ENCODE measurements at regions not wholly inside any gene's neighbourhood (a gene's known extent, or its start where the extent isn't known, plus 50 kb on each side); places are given as distances from the start of the nearest gene placed in this dataset.
"Not testable (repeated sequence)": the region's sequence is repeated elsewhere in the genome, so short reads cannot be mapped to it uniquely, and the experiment has no call there.

GRCh38 chr22:25397616-25398015 is 166.9 kb upstream of the GRK3 start:
- no peak for DNase-seq

- peak; percentile 53 for DNase-seq
Observed at GRCh38 chr22:25398591-25399062, 165.8 kb upstream of the GRK3 start.

- DNase-seq: no peak
Observed at GRCh38 chr22:25399649-25400151, 164.8 kb upstream of the GRK3 start.

GRCh38 chr22:25402160-25402500 is 162.3 kb upstream of the GRK3 start:
- DNase-seq: no peak

- DNase-seq: no peak
Observed at GRCh38 chr22:25402501-25403283, 161.8 kb upstream of the GRK3 start.

GRCh38 chr22:25403284-25403810 is 161.1 kb upstream of the GRK3 start:
- DNase-seq: no peak

GRCh38 chr22:25403811-25404471 is 160.5 kb upstream of the GRK3 start:
- peak; percentile 58 for DNase-seq

- DNase-seq: peak; percentile 38
Observed at GRCh38 chr22:25404556-25404927, 159.9 kb upstream of the GRK3 start.

GRCh38 chr22:25404928-25405816 is 159.3 kb upstream of the GRK3 start:
- peak; percentile 83 for DNase-seq

- DNase-seq: no peak
Observed at GRCh38 chr22:25405841-25406509, 158.5 kb upstream of the GRK3 start.

GRCh38 chr22:25406510-25407210 is 157.8 kb upstream of the GRK3 start:
- no peak for DNase-seq

GRCh38 chr22:25407226-25407858 is 157.1 kb upstream of the GRK3 start:
- no peak for DNase-seq

- no peak for DNase-seq
Observed at GRCh38 chr22:25407859-25408229, 156.6 kb upstream of the GRK3 start.

- DNase-seq: no peak
Observed at GRCh38 chr22:25409240-25409639, 155.2 kb upstream of the GRK3 start.

- DNase-seq: no peak
Observed at GRCh38 chr22:25410849-25411248, 153.6 kb upstream of the GRK3 start.

- DNase-seq: no peak
Observed at GRCh38 chr22:25413620-25414019, 150.9 kb upstream of the GRK3 start.

GRCh38 chr22:25415731-25416130 is 148.7 kb upstream of the GRK3 start:
- DNase-seq: not testable (repeated sequence)

- DNase-seq: not testable (repeated sequence)
Observed at GRCh38 chr22:25417826-25418225, 146.6 kb upstream of the GRK3 start.

GRCh38 chr22:25419247-25420113 is 145.0 kb upstream of the GRK3 start:
- peak; percentile 77 for DNase-seq

GRCh38 chr22:25420114-25420441 is 144.4 kb upstream of the GRK3 start:
- DNase-seq: not testable (repeated sequence)

Data from hematopoietic multipotent progenitor cell treated with erythropoietin and hydrocortisone succinate and interleukin-3 and kit ligand, for 6 days (in vitro differentiated cells).